ENCODE measurements at regions not wholly inside any gene's neighbourhood (a gene's known extent, or its start where the extent isn't known, plus 50 kb on each side); places are given as distances from the start of the nearest gene placed in this dataset.

DNA sequence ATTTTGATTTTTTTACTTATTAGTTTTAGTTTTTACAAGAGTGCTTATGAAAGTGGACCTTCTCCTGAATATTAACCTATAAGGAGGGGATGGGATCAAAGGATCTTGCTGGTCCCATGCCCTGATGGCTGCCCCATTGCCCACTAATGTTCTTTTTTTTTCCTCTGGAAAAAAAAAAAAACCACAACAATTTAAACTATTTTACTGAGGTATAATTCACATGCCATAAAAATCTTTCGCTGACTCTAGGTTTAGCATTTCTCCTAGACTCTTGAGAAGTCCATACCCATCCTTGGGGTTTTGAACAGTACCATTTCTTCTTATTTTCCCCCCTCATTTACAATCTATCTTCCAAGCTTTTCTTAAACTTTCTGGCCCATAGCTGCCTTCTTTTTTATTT lies 481.8 kb downstream of the TFEC start:
- no peak for DNase-seq

GRCh38 chr7:115546790-115547189 lies 483.8 kb downstream of the TFEC start:
- no peak for DNase-seq

DNA sequence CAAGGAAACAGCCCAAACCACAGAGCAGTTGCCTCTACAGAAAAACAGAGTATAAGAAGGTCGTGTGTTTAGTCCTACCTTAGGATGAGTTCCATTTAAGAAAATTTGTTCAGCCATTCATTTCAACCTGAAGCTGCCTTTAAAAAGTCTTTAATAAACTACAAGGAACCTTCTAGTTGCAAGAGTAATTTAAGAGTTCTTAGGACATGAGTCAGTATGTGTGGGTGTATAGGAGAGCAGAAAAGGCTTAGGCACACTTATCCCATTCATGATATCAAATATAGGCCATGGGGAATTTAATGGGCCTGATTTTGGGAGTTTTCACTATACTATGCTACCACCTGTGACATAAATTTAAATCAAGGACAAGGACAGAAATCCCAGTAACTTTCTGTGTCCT lies 496.8 kb downstream of the TFEC start:
- no peak for DNase-seq

DNA sequence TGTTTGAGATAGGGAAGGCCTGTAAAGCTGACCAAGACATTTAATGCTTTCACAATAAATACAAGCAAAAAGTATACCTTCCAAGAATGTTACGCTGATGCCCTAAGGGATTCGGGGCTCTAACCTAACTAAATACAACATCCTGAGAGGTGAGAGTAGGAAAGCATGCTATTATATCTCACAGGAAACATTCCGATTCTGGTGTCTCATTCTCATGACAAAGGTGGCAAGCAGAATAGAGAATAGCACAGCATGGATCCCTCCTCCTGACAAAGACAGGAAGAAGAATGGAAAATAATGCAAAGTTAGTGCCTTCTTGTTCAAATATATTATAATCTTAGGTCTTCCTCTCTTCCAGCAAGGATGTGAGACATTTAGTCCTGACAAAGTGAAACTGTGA lies 504.3 kb downstream of the TFEC start:
- DNase-seq: no peak

DNA sequence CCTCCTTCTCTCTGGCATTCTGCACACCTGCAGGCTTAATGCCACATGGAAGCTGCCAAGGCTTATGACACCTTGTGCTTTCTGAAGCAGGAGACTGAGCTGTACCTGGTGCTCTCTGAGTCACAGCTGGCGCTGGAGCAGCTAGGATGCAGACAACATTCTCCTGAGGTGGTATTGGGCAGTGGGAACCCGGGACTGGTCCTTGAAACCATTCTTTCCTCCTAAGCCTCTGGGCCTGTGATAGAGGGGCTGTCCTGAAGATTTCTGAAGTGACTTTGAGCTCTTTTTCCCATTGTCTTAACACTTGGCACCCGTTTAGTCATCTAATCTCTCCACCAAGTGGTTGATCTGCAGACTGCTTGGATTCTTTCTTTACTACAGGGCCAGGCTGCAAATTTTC lies 508.4 kb downstream of the TFEC start:
- DNase-seq: no peak

- DNase-seq: no peak
These were observed 514.2 kb downstream of the TFEC start for GRCh38 chr7:115516341-115516740.

DNA sequence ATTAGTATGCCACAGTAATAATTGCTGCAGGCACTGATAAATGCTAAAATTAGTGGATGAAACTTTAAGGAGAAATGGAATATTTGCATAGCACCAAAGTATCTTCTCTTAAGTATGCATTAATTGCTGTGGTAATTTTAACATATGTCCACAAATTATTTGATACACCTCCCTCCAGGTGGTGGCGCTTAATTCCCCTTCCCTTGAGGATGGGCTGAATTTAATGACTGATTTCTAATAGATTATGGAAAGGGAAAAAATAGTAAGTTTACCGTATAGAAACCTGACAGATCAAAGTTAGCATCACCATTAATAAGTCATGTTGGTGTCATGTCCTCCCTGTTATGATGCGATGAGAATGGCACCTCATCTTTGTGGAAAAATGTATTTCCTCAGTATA lies 519.2 kb downstream of the TFEC start:
- DNase-seq: no peak

DNA sequence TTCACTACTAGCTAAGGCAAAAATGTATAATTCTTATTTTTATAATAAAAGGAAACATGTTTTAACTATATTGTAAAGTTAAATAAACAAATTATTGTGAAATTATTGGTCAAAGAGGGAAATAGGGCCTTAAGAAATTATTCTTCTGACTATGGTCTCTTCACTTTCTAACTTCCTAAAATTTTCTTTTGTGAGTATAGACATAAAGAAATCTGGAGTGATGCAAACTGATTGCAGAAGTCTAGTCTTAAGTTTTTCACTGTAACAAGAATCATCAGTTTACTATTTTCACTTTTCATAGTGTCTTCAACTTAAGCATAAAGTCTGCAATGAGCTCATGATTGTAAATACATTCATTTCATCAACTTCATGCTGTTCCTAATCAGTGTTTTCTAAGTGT lies 525.4 kb downstream of the TFEC start:
- no peak for DNase-seq

- no peak for DNase-seq
These were observed 530.6 kb downstream of the TFEC start for GRCh38 chr7:115499956-115500355.

GRCh38 chr7:115496006-115496405 lies 534.6 kb downstream of the TFEC start:
- no peak for DNase-seq

- no peak for DNase-seq
These were observed 535.9 kb downstream of the TFEC start for GRCh38 chr7:115494529-115495147.

- DNase-seq: no peak
These were observed 537.2 kb downstream of the TFEC start for GRCh38 chr7:115493381-115493780.

- no peak for DNase-seq
These were observed 538.7 kb downstream of the TFEC start for GRCh38 chr7:115491744-115492380.

- DNase-seq: no peak
These were observed 551.1 kb downstream of the TFEC start for GRCh38 chr7:115479448-115479847.

GRCh38 chr7:115478426-115478825 lies 552.1 kb downstream of the TFEC start:
- no peak for DNase-seq

DNA sequence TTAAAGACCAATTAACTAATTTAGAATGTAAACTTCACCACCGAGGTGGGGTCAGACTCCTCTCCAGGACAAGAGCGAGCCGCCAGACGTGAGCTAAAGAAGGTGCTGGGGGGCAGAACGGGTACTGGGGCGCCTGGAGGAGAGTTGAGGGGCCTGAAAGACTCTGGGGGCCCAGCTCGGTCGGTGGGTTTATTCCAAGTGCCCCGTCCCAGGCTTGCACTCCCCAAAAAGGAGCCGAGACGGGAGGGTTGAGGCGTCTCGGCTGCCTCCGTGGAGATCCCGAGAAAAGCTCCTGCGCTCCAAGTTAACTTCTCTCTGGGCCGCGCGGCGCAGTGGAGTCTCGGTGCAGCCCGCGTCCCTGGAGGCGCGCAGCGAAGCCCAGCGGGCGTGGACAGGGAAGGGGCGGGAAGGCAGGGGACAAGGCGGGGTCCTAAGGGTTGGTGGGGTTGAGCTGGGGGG lies 553.3 kb downstream of the TFEC start:
- no peak for DNase-seq

DNA sequence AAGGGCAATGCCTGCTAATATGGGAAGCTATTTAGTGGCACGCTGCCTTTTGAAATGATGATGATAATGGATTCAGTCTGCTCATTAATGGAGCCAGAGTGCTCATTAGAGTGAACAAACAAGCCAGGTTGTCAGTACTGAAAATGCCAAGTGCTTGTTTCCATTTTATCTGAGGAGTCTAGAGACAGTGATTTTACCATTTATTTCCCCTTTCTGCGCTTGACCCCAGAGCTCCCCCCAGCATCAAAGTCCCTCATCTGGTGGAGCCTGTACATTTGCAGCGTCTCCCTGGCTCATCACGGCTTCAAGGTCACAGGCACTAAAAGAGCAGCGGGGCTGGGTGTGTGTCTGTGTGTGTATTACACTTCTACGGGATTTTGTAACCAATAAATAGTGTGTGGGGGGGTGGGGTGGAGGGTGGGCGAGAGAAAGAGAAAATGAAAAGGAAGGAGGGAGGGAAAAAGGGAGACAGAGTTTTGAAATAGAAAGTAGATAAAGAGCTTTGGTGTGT lies 553.8 kb downstream of the TFEC start:
- DNase-seq: peak; percentile 76

DNA sequence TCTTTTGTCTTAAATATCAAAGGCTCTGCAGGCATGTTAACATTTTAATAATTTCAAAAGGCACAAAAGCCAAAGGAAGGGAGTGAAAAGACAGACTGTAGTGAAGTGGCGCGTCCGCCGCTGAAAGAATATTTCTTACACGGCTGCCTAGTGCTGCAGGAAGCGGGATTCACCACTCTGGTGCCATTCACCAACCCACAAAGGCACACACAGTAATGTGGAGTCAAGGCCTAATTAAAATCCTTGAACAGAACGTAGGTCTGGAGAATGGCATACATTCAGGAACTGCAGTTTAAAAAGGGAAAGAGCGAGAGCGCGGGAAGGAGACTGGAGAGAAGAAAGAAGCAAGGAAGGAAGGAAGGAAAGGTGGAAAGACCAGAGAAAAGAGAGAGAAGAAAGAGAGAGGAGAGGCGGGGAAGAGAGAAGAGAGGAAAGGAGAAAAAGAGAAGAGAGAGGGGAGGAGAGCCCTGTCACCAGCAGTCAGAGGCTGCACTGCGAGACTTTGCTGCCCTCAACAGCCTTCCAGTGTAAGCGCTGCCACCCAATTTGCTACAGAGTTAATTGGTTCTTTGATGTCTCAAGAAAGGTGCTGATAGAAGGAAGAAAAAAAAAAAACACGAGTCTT lies 554.0 kb downstream of the MDFIC start:
- no peak for DNase-seq

GRCh38 chr7:115475206-115475605 lies 553.3 kb downstream of the MDFIC start:
- DNase-seq: no peak

DNA sequence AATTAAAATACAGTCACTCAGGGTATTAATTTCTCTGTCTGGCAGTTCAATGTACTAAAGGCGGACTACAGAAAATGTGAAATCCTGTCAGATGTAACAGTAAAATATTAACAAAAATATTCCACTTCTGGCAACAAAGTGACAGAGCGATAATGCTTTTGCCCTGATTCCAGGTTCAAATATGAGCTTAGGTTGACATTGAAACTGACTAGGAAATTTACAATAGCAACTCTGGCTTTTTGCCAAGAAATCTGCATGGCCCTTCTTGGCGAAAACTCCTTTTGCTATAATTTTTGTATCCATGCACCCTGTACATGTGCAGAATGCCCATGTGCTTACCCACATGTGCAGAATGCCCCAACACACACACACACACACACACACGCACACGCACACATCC lies 552.2 kb downstream of the MDFIC start:
- no peak for DNase-seq

- no peak for DNase-seq
These were observed 550.0 kb downstream of the MDFIC start for GRCh38 chr7:115471891-115472290.

GRCh38 chr7:115462301-115463015 lies 540.6 kb downstream of the MDFIC start:
- no peak for DNase-seq

DNA sequence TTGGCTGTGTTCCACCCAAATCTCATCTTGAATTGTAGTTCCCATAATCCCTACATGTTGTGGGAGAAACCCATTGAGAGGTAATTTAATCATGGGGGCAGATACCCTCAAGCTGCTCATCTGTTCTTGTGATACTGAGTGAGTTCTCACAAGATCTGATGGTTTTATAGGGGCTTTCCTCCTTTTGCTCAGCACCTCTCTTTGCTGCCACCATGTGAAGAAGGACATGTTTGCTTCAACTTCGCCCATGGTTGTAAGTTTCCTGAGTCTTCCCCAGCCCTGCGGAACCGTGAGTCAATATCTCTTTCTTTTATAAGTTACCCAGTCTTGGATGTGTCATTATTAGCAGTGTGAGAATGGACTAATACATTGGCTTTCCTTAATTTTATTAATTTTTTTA lies 527.8 kb downstream of the MDFIC start:
- no peak for DNase-seq

DNA sequence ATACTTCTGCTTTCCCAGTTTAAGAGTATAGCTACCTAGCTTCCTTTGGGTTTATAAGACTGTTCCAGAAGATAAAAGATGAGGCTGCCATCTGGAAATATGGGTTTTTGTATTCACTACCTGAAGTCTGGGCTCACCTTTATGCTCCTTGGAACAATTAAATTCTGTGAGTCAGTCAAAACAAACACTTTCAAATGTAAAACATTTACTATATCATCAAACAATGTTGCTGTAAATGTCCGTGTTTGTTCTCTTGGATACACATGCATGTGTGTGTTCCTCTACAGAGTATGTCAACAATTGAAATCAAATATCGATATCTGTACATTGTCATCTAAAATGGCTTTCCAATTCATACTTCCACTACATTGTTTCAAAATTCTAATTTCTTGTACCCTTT lies 525.6 kb downstream of the MDFIC start:
- no peak for DNase-seq

Data from DMS153 (cell line).